CD8-positive, alpha-beta memory T cell (primary cell): ENCODE measurements at regions not wholly inside any gene's neighbourhood (a gene's known extent, or its start where the extent isn't known, plus 50 kb on each side); places are given as distances from the start of the nearest gene placed in this dataset.

Experiments
- CTCF ChIA-PET: fragments of 350-600 bp; sonication (Branson Sonifier 250); formaldehyde crosslinking; loops from one replicate; lab custom pipeline; 2021; ENCODE audit warnings: antibody characterized with exemption; lab: Charles Lee
- POLR2A ChIA-PET: fragments of 350-600 bp; sonication (Branson Sonifier 250); formaldehyde crosslinking; loops from one replicate; lab custom pipeline; 2021; ENCODE audit warnings: antibody characterized with exemption; lab: Charles Lee
- DNase-seq, 5 donors: peaks; one replicate each; pipeline versions ENCODE4 v3.0.0 to v3.0.0-alpha.2; 2020 to 2022; ENCODE audit warnings: mixed read lengths in 1 of 5
- H3K27ac ChIP-seq: one replicate; pipeline ENCODE4 v1.7.0; 2013; ENCODE audit warnings: low read depth, mild to moderate bottlenecking, low read length, moderate library complexity
- H3K27me3 ChIP-seq: 2 replicates; pipeline ENCODE4 v1.7.0; 2013; ENCODE audit warnings: low read length, mild to moderate bottlenecking; ENCODE audit not compliant: insufficient read depth, poor library complexity, severe bottlenecking
- H3K36me3 ChIP-seq: 2 replicates; pipeline ENCODE4 v1.7.0; 2013; ENCODE audit warnings: mild to moderate bottlenecking, low read length, moderate library complexity; ENCODE audit not compliant: insufficient read depth
- H3K4me1 ChIP-seq: 2 replicates; pipeline ENCODE4 v1.7.0; 2013; ENCODE audit warnings: mild to moderate bottlenecking, low read length, moderate library complexity; ENCODE audit not compliant: insufficient read depth
- H3K4me3 ChIP-seq: 2 replicates; pipeline ENCODE4 v1.7.0; 2013; ENCODE audit warnings: mild to moderate bottlenecking, low read length
- H3K9me3 ChIP-seq: 2 replicates; pipeline ENCODE4 v1.7.0; 2013; ENCODE audit warnings: mild to moderate bottlenecking, low read length
- H3K27ac Mint-ChIP-seq, 8 donors: one replicate each; pipeline ENCODE4 v1.8.0; 2020 to 2021; ENCODE audit warnings: mixed read lengths in 8 of 8, mild to moderate bottlenecking in 6 of 8, inconsistent platforms in 3 of 8, moderate library complexity in 3 of 8
- H3K27me3 Mint-ChIP-seq, 2 donors: one replicate each; pipeline ENCODE4 v1.8.0; 2020 to 2021; ENCODE audit warnings: mixed read lengths in 2 of 2, mild to moderate bottlenecking in 1 of 2, moderate library complexity in 1 of 2
- H3K36me3 Mint-ChIP-seq, 3 donors: one replicate each; pipeline ENCODE4 v1.8.0; 2020 to 2021; ENCODE audit warnings: mixed read lengths in 3 of 3, inconsistent platforms in 1 of 3, mild to moderate bottlenecking in 1 of 3
- H3K4me1 Mint-ChIP-seq, 3 donors: one replicate each; pipeline ENCODE4 v1.8.0; 2020 to 2021; ENCODE audit warnings: mixed read lengths in 3 of 3, inconsistent platforms in 1 of 3, mild to moderate bottlenecking in 1 of 3
- H3K4me3 Mint-ChIP-seq, 7 donors: one replicate each; pipeline ENCODE4 v1.8.0; 2020 to 2021; ENCODE audit warnings: mixed read lengths in 7 of 7, mild to moderate bottlenecking in 6 of 7, moderate library complexity in 4 of 7, inconsistent platforms in 2 of 7
- H3K9me3 Mint-ChIP-seq, 5 donors: one replicate each; pipeline ENCODE4 v1.8.0; 2020 to 2022; ENCODE audit warnings: mixed read lengths in 5 of 5, mild to moderate bottlenecking in 3 of 5, moderate library complexity in 2 of 5, inconsistent platforms in 1 of 5

GRCh38 chr4:163932504-163932903 lies 438.0 kb downstream of the TMA16 start:
- H3K4me3 ChIP-seq: no peak overlapping the region
- DNase-seq: no peak
- no peaks in the 10 kb centered on the region for H3K36me3 Mint-ChIP-seq
- H3K27ac Mint-ChIP-seq: no peak overlapping the region
- H3K9me3 Mint-ChIP-seq: peaks cover 1 to 4% (median 3%) of the 10 kb centered on the region in 5 donors
- ChIA-PET CTCF (no interaction called here), POLR2A (no interaction called here)
- no peaks in the 10 kb centered on the region for H3K27me3 ChIP-seq
- no peaks in the 10 kb centered on the region for H3K4me1 Mint-ChIP-seq
- no peak overlapping the region for H3K4me3 Mint-ChIP-seq
- H3K9me3 ChIP-seq: no peaks in the 10 kb centered on the region
- peaks cover 0 to 1% of the 10 kb centered on the region in 2 donors for H3K27me3 Mint-ChIP-seq
- no peaks in the 10 kb centered on the region for H3K4me1 ChIP-seq
- H3K27ac ChIP-seq: no peak overlapping the region
- no peaks in the 10 kb centered on the region for H3K36me3 ChIP-seq

- H3K9me3 ChIP-seq: no peaks in the 10 kb centered on the region
- DNase-seq: no peak
- H3K4me3 Mint-ChIP-seq: no peak overlapping the region
- H3K36me3 ChIP-seq: no peaks in the 10 kb centered on the region
- H3K4me3 ChIP-seq: no peak overlapping the region
- no peaks in the 10 kb centered on the region for H3K4me1 ChIP-seq
- ChIA-PET CTCF (no interaction called here), POLR2A (no interaction called here)
- peaks cover 0 to 25% (median 10%) of the 10 kb centered on the region in 5 donors for H3K9me3 Mint-ChIP-seq
- H3K27me3 ChIP-seq: no peaks in the 10 kb centered on the region
- no peak overlapping the region for H3K27ac Mint-ChIP-seq
- H3K27ac ChIP-seq: no peak overlapping the region
- no peaks in the 10 kb centered on the region for H3K4me1 Mint-ChIP-seq
- no peaks in the 10 kb centered on the region for H3K27me3 Mint-ChIP-seq
- H3K36me3 Mint-ChIP-seq: no peaks in the 10 kb centered on the region
Observed at GRCh38 chr4:163939597-163939996, 445.1 kb downstream of the TMA16 start.

GRCh38 chr4:163941221-163941905 lies 446.9 kb downstream of the TMA16 start:
- Mint-ChIP-seq H3K36me3 (no peaks in the 10 kb centered on the region), H3K9me3 (peaks cover 0 to 22% (median 7%) of the 10 kb centered on the region in 5 donors), H3K27me3 (no peaks in the 10 kb centered on the region), H3K27ac (no peak overlapping the region), H3K4me1 (no peaks in the 10 kb centered on the region), H3K4me3 (no peak overlapping the region)
- ChIA-PET CTCF (no interaction called here), POLR2A (no interaction called here)
- H3K27me3 ChIP-seq: no peaks in the 10 kb centered on the region
- H3K36me3 ChIP-seq: no peaks in the 10 kb centered on the region
- H3K27ac ChIP-seq: no peak overlapping the region
- H3K4me3 ChIP-seq: no peak overlapping the region
- no peaks in the 10 kb centered on the region for H3K9me3 ChIP-seq
- no peaks in the 10 kb centered on the region for H3K4me1 ChIP-seq
- DNase-seq: no peak

- ChIA-PET POLR2A (no interaction called here), CTCF (no interaction called here)
- H3K4me3 ChIP-seq: no peak overlapping the region
- no peaks in the 10 kb centered on the region for H3K9me3 ChIP-seq
- no peaks in the 10 kb centered on the region for H3K27me3 ChIP-seq
- H3K36me3 ChIP-seq: no peaks in the 10 kb centered on the region
- no peaks in the 10 kb centered on the region for H3K36me3 Mint-ChIP-seq
- no peaks in the 10 kb centered on the region for H3K4me1 Mint-ChIP-seq
- DNase-seq: no peak
- no peaks in the 10 kb centered on the region for H3K27me3 Mint-ChIP-seq
- peaks cover 0 to 13% (median 0%) of the 10 kb centered on the region in 5 donors for H3K9me3 Mint-ChIP-seq
- H3K27ac Mint-ChIP-seq: no peak overlapping the region
- H3K4me1 ChIP-seq: no peaks in the 10 kb centered on the region
- no peak overlapping the region for H3K4me3 Mint-ChIP-seq
- no peak overlapping the region for H3K27ac ChIP-seq
Observed at GRCh38 chr4:163948920-163949455, 454.5 kb downstream of the TMA16 start.

GRCh38 chr4:163949976-163950601 lies 455.6 kb downstream of the TMA16 start:
- Mint-ChIP-seq H3K27ac (no peak overlapping the region), H3K9me3 (peaks cover 0 to 13% (median 0%) of the 10 kb centered on the region in 5 donors), H3K4me3 (no peak overlapping the region), H3K4me1 (no peaks in the 10 kb centered on the region), H3K36me3 (no peaks in the 10 kb centered on the region), H3K27me3 (no peaks in the 10 kb centered on the region)
- Histone ChIP-seq H3K27ac (no peak overlapping the region), H3K27me3 (no peaks in the 10 kb centered on the region), H3K9me3 (no peaks in the 10 kb centered on the region), H3K4me3 (no peak overlapping the region), H3K4me1 (no peaks in the 10 kb centered on the region), H3K36me3 (no peaks in the 10 kb centered on the region)
- DNase-seq: no peak
- CTCF ChIA-PET: no interaction called here
- POLR2A ChIA-PET: no interaction called here

GRCh38 chr4:163955288-163955687 lies 460.8 kb downstream of the TMA16 start:
- H3K36me3 ChIP-seq: no peaks in the 10 kb centered on the region
- no peak overlapping the region for H3K4me3 ChIP-seq
- Mint-ChIP-seq H3K36me3 (no peaks in the 10 kb centered on the region), H3K4me1 (no peaks in the 10 kb centered on the region), H3K9me3 (peaks cover 0 to 13% (median 2%) of the 10 kb centered on the region in 5 donors), H3K4me3 (no peak overlapping the region), H3K27ac (no peak overlapping the region), H3K27me3 (no peaks in the 10 kb centered on the region)
- POLR2A ChIA-PET: no interaction called here
- H3K4me1 ChIP-seq: no peaks in the 10 kb centered on the region
- H3K27me3 ChIP-seq: no peaks in the 10 kb centered on the region
- H3K27ac ChIP-seq: no peak overlapping the region
- CTCF ChIA-PET: no interaction called here
- no peaks in the 10 kb centered on the region for H3K9me3 ChIP-seq
- no peak for DNase-seq

GRCh38 chr4:163958751-163959150 lies 464.3 kb downstream of the TMA16 start:
- Mint-ChIP-seq H3K9me3 (peaks cover 0 to 7% (median 2%) of the 10 kb centered on the region in 5 donors), H3K27me3 (no peaks in the 10 kb centered on the region), H3K27ac (no peak overlapping the region), H3K36me3 (no peaks in the 10 kb centered on the region), H3K4me3 (no peak overlapping the region), H3K4me1 (no peaks in the 10 kb centered on the region)
- H3K27me3 ChIP-seq: no peaks in the 10 kb centered on the region
- H3K9me3 ChIP-seq: no peaks in the 10 kb centered on the region
- no peaks in the 10 kb centered on the region for H3K4me1 ChIP-seq
- ChIA-PET CTCF (interaction anchor here (1.2 kb wide), 1 partner anchor 10 kb away, joined by 3 read pairs; no protein-coding TSS in a partner anchor), POLR2A (no interaction called here)
- H3K4me3 ChIP-seq: no peak overlapping the region
- DNase-seq: no peak
- H3K27ac ChIP-seq: no peak overlapping the region
- H3K36me3 ChIP-seq: no peaks in the 10 kb centered on the region

- Mint-ChIP-seq H3K4me3 (no peak overlapping the region), H3K27ac (no peak overlapping the region), H3K27me3 (no peaks in the 10 kb centered on the region), H3K9me3 (peaks cover 0 to 7% (median 2%) of the 10 kb centered on the region in 5 donors), H3K36me3 (no peaks in the 10 kb centered on the region), H3K4me1 (no peaks in the 10 kb centered on the region)
- no peaks in the 10 kb centered on the region for H3K27me3 ChIP-seq
- no peak overlapping the region for H3K27ac ChIP-seq
- CTCF ChIA-PET: interaction anchor here (1.2 kb wide), 1 partner anchor 9 kb away, joined by 3 read pairs; no protein-coding TSS in a partner anchor
- POLR2A ChIA-PET: no interaction called here
- H3K9me3 ChIP-seq: no peaks in the 10 kb centered on the region
- no peaks in the 10 kb centered on the region for H3K36me3 ChIP-seq
- no peak overlapping the region for H3K4me3 ChIP-seq
- H3K4me1 ChIP-seq: no peaks in the 10 kb centered on the region
- no peak for DNase-seq
Observed at GRCh38 chr4:163959932-163960331, 465.4 kb downstream of the TMA16 start.
